Panc1 (cell line): ENCODE measurements at regions not wholly inside any gene's neighbourhood (a gene's known extent, or its start where the extent isn't known, plus 50 kb on each side); places are given as distances from the start of the nearest gene placed in this dataset.

Experiments
- ATAC-seq: fragments of 200-7000 bp; cut with Tn5 transposase; 2 replicates; pipeline ENCODE4 v1.9.1; 2020; ENCODE audit warnings: mild to moderate bottlenecking, moderate library complexity
- BruUV-seq: library from RNA; stranded (reverse); fragments of 400-500 nt; replicated peaks from 2 replicates; lab custom pipeline; 2021; lab: Mats Ljungman, UMichigan
- CTCF ChIA-PET: fragments of 300-600 bp; sonication (Branson Sonifier 250); formaldehyde crosslinking; loops from one replicate; lab custom pipeline; 2022; ENCODE audit warnings: antibody characterized with exemption; lab: Charles Lee
- POLR2A ChIA-PET: fragments of 300-600 bp; sonication (Branson Sonifier 250); formaldehyde crosslinking; loops from one replicate; lab custom pipeline; 2022; ENCODE audit warnings: antibody characterized with exemption; lab: Charles Lee
- DNase-seq: peaks from one replicate; pipeline ENCODE4 v3.0.0-alpha.2; 2010; ENCODE audit warnings: low read depth, low spot score
- H3K27ac ChIP-seq: 2 replicates; pipeline ENCODE4 v1.5.1; 2011; ENCODE audit warnings: mild to moderate bottlenecking, low read length, inconsistent platforms
- H3K27me3 ChIP-seq: fragments of 200-500 bp; sonication (Bioruptor generic); 2 replicates; pipeline ENCODE4 v1.6.0; 2014; ENCODE audit warnings: low read length, inconsistent platforms; ENCODE audit not compliant: control insufficient read depth, insufficient read depth
- H3K36me3 ChIP-seq: fragments of 200-500 bp; sonication (Bioruptor generic); 2 replicates; pipeline ENCODE4 v1.5.1; 2014; ENCODE audit warnings: inconsistent platforms, mild to moderate bottlenecking, low read length, moderate library complexity; ENCODE audit not compliant: control insufficient read depth, insufficient read depth
- H3K4me1 ChIP-seq: 2 replicates; pipeline ENCODE4 v1.5.1; 2011; ENCODE audit warnings: inconsistent platforms, mild to moderate bottlenecking, low read length, moderate library complexity; ENCODE audit not compliant: control insufficient read depth, insufficient read depth
- H3K4me3 ChIP-seq, 2 experiments: 2 replicates each; pipeline ENCODE4 v1.5.1; 2011 to 2012; ENCODE audit warnings: low read depth in 2 of 2, low read length in 2 of 2, mild to moderate bottlenecking in 2 of 2, inconsistent platforms in 1 of 2, moderate library complexity in 1 of 2
- H3K9me3 ChIP-seq: fragments of 200-500 bp; sonication (Bioruptor generic); 2 replicates; pipeline ENCODE4 v1.5.1; 2014; ENCODE audit warnings: low read depth, mild to moderate bottlenecking, inconsistent platforms, low read length, moderate library complexity; ENCODE audit not compliant: control insufficient read depth, insufficient read depth
- POLR2AphosphoS5 ChIP-seq: IDR thresholded peaks from 2 replicates; pipeline ENCODE4 v1.6.1; 2012; ENCODE audit warnings: mild to moderate bottlenecking, low read depth, low read length, moderate library complexity
- SIN3A ChIP-seq: IDR thresholded peaks from 2 replicates; pipeline ENCODE4 v1.6.1; 2012; ENCODE audit warnings: low read depth, mild to moderate bottlenecking, low read length, moderate library complexity, borderline replicate concordance; ENCODE audit not compliant: insufficient read depth
- TCF7L2 ChIP-seq: IDR thresholded peaks from 2 replicates; pipeline ENCODE4 v1.6.1; 2011; ENCODE audit warnings: mild to moderate bottlenecking, low read depth, low read length, inconsistent platforms
- in situ Hi-C: cut with HindIII; loops from 2 replicates; pipeline ENCODE4 v1.10.0; 2016; ENCODE audit warnings: low sequenced_read_pairs, low pct_unique_long_range_greater_than_20kb
- intact Hi-C: fragments of 100-400 bp; cut with micrococcal nuclease; formaldehyde crosslinking; loops from one replicate; pipeline ENCODE4 v1.10.0; 2022; ENCODE audit not compliant: unreplicated experiment
- TF ChIP-seq, protein P1 (sequence below), 2 experiments: IDR thresholded peaks; 2 replicates each; pipeline ENCODE4 v1.6.1; 2011 to 2012; ENCODE audit warnings: low read depth in 2 of 2, control low read depth in 1 of 2, low read length in 1 of 2, mild to moderate bottlenecking in 1 of 2, moderate library complexity in 1 of 2; ENCODE audit not compliant: insufficient read depth in 1 of 2
- TF ChIP-seq, protein P2 (sequence below): fragments of 450-650 bp; IDR thresholded peaks from 2 replicates; pipeline ENCODE4 v1.5.1; 2017; ENCODE audit warnings: mild to moderate bottlenecking

DNA sequence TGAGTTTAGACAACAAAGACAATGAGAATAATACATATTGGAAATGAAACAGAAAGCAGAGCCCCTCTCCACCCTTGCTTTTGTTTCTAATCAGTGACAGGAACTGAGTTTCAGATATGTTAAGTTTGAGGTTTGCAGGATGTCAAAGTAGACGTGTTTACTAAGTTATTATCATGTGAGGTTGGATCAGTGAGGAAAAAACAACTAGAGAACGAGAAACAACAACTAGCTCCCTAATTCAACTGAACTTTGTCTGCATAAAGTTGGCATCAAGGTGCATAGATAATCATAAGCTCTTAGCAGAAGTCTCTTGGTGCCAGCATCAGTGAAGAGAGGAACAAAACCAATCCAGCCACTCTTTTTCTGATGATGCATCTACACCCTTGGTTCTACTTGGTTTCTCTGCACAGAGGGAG is 491.1 kb upstream of the NR2F2 start:
- no peak overlapping the region for H3K27ac ChIP-seq
- intact Hi-C loops (no loop called here), in situ Hi-C loops (no loop called here)
- CTCF ChIA-PET: no interaction called here
- BruUV-seq: no TSS peak
- TF ChIP-seq, protein P1, sequence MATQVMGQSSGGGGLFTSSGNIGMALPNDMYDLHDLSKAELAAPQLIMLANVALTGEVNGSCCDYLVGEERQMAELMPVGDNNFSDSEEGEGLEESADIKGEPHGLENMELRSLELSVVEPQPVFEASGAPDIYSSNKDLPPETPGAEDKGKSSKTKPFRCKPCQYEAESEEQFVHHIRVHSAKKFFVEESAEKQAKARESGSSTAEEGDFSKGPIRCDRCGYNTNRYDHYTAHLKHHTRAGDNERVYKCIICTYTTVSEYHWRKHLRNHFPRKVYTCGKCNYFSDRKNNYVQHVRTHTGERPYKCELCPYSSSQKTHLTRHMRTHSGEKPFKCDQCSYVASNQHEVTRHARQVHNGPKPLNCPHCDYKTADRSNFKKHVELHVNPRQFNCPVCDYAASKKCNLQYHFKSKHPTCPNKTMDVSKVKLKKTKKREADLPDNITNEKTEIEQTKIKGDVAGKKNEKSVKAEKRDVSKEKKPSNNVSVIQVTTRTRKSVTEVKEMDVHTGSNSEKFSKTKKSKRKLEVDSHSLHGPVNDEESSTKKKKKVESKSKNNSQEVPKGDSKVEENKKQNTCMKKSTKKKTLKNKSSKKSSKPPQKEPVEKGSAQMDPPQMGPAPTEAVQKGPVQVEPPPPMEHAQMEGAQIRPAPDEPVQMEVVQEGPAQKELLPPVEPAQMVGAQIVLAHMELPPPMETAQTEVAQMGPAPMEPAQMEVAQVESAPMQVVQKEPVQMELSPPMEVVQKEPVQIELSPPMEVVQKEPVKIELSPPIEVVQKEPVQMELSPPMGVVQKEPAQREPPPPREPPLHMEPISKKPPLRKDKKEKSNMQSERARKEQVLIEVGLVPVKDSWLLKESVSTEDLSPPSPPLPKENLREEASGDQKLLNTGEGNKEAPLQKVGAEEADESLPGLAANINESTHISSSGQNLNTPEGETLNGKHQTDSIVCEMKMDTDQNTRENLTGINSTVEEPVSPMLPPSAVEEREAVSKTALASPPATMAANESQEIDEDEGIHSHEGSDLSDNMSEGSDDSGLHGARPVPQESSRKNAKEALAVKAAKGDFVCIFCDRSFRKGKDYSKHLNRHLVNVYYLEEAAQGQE (IDR thresholded peaks at IDR 0.05; ENCODE audit: insufficient read depth in 1 of 2, low read depth in 2 of 2, low read length in 1 of 2): no peak
- TF ChIP-seq, protein P2, sequence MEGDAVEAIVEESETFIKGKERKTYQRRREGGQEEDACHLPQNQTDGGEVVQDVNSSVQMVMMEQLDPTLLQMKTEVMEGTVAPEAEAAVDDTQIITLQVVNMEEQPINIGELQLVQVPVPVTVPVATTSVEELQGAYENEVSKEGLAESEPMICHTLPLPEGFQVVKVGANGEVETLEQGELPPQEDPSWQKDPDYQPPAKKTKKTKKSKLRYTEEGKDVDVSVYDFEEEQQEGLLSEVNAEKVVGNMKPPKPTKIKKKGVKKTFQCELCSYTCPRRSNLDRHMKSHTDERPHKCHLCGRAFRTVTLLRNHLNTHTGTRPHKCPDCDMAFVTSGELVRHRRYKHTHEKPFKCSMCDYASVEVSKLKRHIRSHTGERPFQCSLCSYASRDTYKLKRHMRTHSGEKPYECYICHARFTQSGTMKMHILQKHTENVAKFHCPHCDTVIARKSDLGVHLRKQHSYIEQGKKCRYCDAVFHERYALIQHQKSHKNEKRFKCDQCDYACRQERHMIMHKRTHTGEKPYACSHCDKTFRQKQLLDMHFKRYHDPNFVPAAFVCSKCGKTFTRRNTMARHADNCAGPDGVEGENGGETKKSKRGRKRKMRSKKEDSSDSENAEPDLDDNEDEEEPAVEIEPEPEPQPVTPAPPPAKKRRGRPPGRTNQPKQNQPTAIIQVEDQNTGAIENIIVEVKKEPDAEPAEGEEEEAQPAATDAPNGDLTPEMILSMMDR: no peak
- TF ChIP-seq SIN3A (no peak), TCF7L2 (no peak), POLR2AphosphoS5 (no peak)
- H3K9me3 ChIP-seq: no peaks in the 10 kb centered on the region
- H3K4me1 ChIP-seq: no peaks in the 10 kb centered on the region
- no peak overlapping the region for H3K4me3 ChIP-seq
- no peak for ATAC-seq
- no peaks in the 10 kb centered on the region for H3K36me3 ChIP-seq
- H3K27me3 ChIP-seq: no peaks in the 10 kb centered on the region
- POLR2A ChIA-PET: no interaction called here
- no peak for DNase-seq

DNA sequence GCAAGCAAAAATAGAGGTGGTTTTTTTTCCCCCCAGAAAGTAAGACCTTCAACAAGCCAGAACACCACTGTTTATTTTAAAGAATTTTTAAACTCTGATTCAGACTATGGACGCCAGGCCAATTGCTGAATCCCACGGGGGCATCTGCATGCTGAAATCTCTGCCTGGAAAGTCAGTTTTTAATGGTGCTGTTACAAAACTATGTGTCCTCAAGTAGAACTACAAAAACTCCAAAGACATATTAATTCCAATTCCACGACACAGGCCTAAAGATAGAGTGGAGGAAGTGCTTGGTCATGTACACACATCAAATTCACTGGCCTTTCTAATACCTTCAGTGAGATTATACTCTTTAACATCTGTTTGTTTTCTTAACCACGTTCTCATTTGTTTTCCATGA is 490.5 kb upstream of the NR2F2 start:
- Histone ChIP-seq H3K36me3 (no peaks in the 10 kb centered on the region), H3K27me3 (no peaks in the 10 kb centered on the region), H3K27ac (no peak overlapping the region), H3K9me3 (no peaks in the 10 kb centered on the region), H3K4me1 (no peaks in the 10 kb centered on the region), H3K4me3 (no peak overlapping the region)
- in situ Hi-C loops (no loop called here), intact Hi-C loops (no loop called here)
- BruUV-seq: no TSS peak
- CTCF ChIA-PET: no interaction called here
- no peak for DNase-seq
- no peak for ATAC-seq
- POLR2A ChIA-PET: no interaction called here
- TF ChIP-seq, protein P2: no peak
- TF ChIP-seq POLR2AphosphoS5 (no peak), SIN3A (no peak), TCF7L2 (no peak)
- TF ChIP-seq, protein P1 (IDR thresholded peaks at IDR 0.05; ENCODE audit: insufficient read depth in 1 of 2, low read depth in 2 of 2, low read length in 1 of 2): no peak
